ENCODE measurements at regions not wholly inside any gene's neighbourhood (a gene's known extent, or its start where the extent isn't known, plus 50 kb on each side); places are given as distances from the start of the nearest gene placed in this dataset.

- no peak overlapping the region for H3K4me3 ChIP-seq (ENCODE audit: low read depth, low read length)
- no peak for DNase-seq (ENCODE audit: low read depth)
- TF ChIP-seq, protein P1, sequence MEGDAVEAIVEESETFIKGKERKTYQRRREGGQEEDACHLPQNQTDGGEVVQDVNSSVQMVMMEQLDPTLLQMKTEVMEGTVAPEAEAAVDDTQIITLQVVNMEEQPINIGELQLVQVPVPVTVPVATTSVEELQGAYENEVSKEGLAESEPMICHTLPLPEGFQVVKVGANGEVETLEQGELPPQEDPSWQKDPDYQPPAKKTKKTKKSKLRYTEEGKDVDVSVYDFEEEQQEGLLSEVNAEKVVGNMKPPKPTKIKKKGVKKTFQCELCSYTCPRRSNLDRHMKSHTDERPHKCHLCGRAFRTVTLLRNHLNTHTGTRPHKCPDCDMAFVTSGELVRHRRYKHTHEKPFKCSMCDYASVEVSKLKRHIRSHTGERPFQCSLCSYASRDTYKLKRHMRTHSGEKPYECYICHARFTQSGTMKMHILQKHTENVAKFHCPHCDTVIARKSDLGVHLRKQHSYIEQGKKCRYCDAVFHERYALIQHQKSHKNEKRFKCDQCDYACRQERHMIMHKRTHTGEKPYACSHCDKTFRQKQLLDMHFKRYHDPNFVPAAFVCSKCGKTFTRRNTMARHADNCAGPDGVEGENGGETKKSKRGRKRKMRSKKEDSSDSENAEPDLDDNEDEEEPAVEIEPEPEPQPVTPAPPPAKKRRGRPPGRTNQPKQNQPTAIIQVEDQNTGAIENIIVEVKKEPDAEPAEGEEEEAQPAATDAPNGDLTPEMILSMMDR (conservative IDR thresholded peaks at IDR 0.05; ENCODE audit: low read depth, low read length), result no peak
Observed at GRCh38 chr7:134391223-134391622, 67.7 kb downstream of the AKR1B1 start.

GRCh38 chr7:134388336-134389019, 70.4 kb downstream of the AKR1B1 start:
- no peak overlapping the region for H3K4me3 ChIP-seq (ENCODE audit: low read depth, low read length)
- TF ChIP-seq, protein P1 (conservative IDR thresholded peaks at IDR 0.05; ENCODE audit: low read depth, low read length), result no peak

GRCh38 chr7:134378562-134378961, 61.8 kb upstream of the SLC35B4 start:
- TF ChIP-seq, protein P1 (conservative IDR thresholded peaks at IDR 0.05; ENCODE audit: low read depth, low read length), result no peak
- no peak for DNase-seq (ENCODE audit: low read depth)
- no peak overlapping the region for H3K4me3 ChIP-seq (ENCODE audit: low read depth, low read length)

More at GRCh38 chr7:134388336-134389019, 70.4 kb downstream of the AKR1B1 start:
- no peak for DNase-seq (ENCODE audit: low read depth)

DNA sequence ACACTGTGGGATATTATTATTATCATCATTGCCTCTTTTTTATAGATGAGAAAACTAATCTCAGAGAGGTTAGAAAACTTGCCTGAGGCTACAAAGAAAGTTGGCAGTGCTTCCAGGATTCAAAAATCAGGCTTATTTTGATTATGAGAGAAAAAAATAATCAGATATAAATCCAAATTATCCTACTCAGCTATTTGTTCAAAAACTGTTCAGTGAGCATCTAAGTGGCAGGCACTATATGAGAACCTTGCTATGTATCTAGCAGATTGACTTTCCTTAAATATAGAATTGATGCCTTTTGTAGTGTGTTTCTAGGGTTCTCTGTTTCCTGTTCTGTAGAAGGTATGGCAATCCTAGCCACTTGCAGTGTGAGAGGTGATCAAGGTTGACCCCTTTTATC, 60.0 kb upstream of the SLC35B4 start:
- no peak overlapping the region for H3K4me3 ChIP-seq (ENCODE audit: low read depth, low read length)
- TF ChIP-seq, protein P1 (conservative IDR thresholded peaks at IDR 0.05; ENCODE audit: low read depth, low read length), result no peak
- no peak for DNase-seq (ENCODE audit: low read depth)

DNA sequence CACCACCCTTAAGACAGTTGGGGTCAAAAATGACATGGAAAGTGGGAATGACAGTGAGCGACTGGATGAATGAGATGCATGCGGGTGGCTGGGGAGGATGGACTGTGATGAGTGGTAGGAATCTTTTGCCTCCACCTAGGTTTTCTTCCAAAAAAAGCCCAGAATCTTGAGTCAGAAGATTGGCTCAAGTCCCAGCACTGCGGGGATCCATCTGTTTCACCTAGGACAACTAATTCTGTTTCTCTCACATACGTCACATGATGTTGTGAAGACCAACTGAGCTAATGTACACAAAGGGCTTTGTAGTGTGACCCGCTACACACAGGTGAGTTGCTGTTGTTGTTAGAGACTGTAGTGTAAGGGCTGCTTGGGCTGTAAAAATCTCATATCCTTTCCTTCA, 58.5 kb upstream of the SLC35B4 start:
- DNase-seq (ENCODE audit: low read depth), result no peak
- TF ChIP-seq, protein P1 (conservative IDR thresholded peaks at IDR 0.05; ENCODE audit: low read depth, low read length), result no peak
- no peak overlapping the region for H3K4me3 ChIP-seq (ENCODE audit: low read depth, low read length)

GRCh38 chr7:134374791-134375190, 58.1 kb upstream of the SLC35B4 start:
- no peak for DNase-seq (ENCODE audit: low read depth)
- H3K4me3 ChIP-seq (ENCODE audit: low read depth, low read length), result no peak overlapping the region
- TF ChIP-seq, protein P1 (conservative IDR thresholded peaks at IDR 0.05; ENCODE audit: low read depth, low read length), result no peak

DNA sequence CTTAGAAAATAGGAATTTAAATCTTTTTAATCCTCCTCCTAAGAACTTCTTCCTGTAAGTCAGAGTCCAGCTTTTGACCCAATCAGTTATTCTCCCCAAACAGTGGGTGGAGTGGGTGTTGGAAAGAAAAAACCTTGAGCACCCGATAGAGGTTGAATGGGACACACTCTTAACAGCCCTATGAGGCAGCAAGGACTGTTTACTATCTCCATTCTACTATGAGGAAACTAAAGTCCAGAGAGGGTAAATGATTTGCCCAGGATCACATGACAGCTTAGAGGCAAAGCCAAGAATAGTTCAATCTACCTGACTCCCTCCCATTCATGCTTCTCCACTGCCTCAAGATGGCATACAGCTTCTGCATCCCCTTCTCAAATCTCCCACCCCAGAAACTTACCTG, 57.6 kb upstream of the SLC35B4 start:
- no peak overlapping the region for H3K4me3 ChIP-seq (ENCODE audit: low read depth, low read length)
- TF ChIP-seq, protein P1 (conservative IDR thresholded peaks at IDR 0.05; ENCODE audit: low read depth, low read length), result no peak
- DNase-seq (ENCODE audit: low read depth), result no peak

All from choroid plexus epithelial cell (primary cell).